ENCODE measurements at regions not wholly inside any gene's neighbourhood (a gene's known extent, or its start where the extent isn't known, plus 50 kb on each side); places are given as distances from the start of the nearest gene placed in this dataset.

DNA sequence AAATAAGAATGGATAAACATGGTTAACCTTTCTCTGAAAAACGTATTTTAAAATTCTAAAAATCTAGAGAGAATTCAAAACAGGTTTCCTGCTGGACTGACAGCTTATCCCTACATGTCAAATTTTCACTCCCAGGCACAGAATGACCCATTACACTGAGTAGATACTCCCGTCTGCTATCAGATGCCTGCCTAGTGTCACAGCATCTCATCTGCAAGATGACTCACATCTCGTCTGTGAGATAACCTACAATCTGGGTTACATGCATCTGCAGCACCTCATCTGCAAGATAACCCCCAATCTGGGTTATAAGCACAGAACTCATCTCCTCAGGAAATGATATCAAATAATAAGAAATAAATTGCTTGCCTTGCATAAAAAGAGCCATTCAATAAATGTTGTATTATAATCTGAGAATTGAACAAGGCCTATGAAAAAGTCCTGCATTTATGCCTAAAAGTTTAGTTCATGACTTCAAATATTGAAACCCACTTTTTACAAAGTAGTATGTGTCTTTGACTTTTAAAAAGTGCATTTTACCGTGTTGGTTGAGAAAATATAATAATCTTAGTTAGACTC lies 188.3 kb upstream of the THBS1 start:
- H2AFZ ChIP-seq (ENCODE audit: low read length), result no peak overlapping the region
- H3K27ac ChIP-seq (ENCODE audit: low read depth, low read length), result no peak overlapping the region
- no peak overlapping the region for H3K4me3 ChIP-seq (ENCODE audit: insufficient read depth, low read length)
- TF ChIP-seq, protein P1, sequence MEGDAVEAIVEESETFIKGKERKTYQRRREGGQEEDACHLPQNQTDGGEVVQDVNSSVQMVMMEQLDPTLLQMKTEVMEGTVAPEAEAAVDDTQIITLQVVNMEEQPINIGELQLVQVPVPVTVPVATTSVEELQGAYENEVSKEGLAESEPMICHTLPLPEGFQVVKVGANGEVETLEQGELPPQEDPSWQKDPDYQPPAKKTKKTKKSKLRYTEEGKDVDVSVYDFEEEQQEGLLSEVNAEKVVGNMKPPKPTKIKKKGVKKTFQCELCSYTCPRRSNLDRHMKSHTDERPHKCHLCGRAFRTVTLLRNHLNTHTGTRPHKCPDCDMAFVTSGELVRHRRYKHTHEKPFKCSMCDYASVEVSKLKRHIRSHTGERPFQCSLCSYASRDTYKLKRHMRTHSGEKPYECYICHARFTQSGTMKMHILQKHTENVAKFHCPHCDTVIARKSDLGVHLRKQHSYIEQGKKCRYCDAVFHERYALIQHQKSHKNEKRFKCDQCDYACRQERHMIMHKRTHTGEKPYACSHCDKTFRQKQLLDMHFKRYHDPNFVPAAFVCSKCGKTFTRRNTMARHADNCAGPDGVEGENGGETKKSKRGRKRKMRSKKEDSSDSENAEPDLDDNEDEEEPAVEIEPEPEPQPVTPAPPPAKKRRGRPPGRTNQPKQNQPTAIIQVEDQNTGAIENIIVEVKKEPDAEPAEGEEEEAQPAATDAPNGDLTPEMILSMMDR (IDR thresholded peaks at IDR 0.05; ENCODE audit: extremely low read depth, low read depth, low read length), result no peak
- no peaks in the 10 kb centered on the region for H3K36me3 ChIP-seq (ENCODE audit: insufficient read depth, low read length)
- DNase-seq (ENCODE audit: insufficient read length, low spot score, missing footprints), result peak; percentile 50
- H3K27me3 ChIP-seq (ENCODE audit: insufficient read depth, low read length), result no peaks in the 10 kb centered on the region
- peaks cover 6% of the 10 kb centered on the region for H3K4me1 ChIP-seq (ENCODE audit: insufficient read depth, low read length)
- no peaks in the 10 kb centered on the region for H3K79me2 ChIP-seq (ENCODE audit: insufficient read depth, low read length)
- no peak overlapping the region for H3K4me2 ChIP-seq (ENCODE audit: insufficient read depth, low read length)
- H4K20me1 ChIP-seq (ENCODE audit: insufficient read depth, low read length), result no peaks in the 10 kb centered on the region
- H3K9me3 ChIP-seq (ENCODE audit: low read depth, low read length), result no peaks in the 10 kb centered on the region

DNA sequence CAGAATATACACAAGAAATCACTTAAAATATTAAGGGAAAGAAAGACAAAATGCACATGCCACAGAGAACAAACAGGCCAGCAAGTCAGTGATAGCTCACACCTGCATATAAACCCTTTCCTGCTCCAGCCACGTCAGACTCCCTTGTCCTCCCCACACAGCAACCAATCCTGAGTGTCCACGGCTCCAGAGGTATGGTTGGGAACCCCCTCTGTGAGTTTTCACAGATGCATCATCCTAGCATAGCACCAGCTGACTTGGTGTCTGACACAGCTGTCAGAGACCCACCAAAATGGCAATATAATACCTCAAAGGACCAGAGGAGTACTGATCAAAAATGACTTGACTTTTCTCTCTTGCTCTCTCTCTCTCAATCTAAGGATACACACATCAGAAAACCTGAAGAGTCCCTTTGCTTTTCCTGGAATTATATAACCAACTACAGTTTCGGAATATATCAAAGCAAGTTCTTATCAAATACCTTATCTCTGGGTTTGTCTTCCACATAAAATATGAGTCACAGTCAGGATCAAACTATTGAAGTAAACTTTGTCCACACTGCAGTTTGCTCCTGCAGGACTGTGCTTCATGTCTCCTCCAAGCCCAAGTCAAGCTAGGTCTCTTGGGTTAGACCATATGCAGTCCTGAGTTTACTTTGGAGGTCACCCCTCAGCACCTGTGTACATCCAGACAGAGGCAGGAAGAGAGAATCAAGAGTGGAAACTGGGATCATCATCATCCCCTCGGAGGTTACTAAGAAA lies 187.1 kb upstream of the THBS1 start:
- Histone ChIP-seq H3K9me3 (ENCODE audit: low read depth, low read length) (no peaks in the 10 kb centered on the region), H3K4me2 (ENCODE audit: insufficient read depth, low read length) (no peak overlapping the region), H3K27me3 (ENCODE audit: insufficient read depth, low read length) (no peaks in the 10 kb centered on the region), H3K4me3 (ENCODE audit: insufficient read depth, low read length) (no peak overlapping the region), H3K27ac (ENCODE audit: low read depth, low read length) (no peak overlapping the region), H3K36me3 (ENCODE audit: insufficient read depth, low read length) (no peaks in the 10 kb centered on the region), H3K79me2 (ENCODE audit: insufficient read depth, low read length) (no peaks in the 10 kb centered on the region), H4K20me1 (ENCODE audit: insufficient read depth, low read length) (no peaks in the 10 kb centered on the region), H2AFZ (ENCODE audit: low read length) (no peak overlapping the region), H3K4me1 (ENCODE audit: insufficient read depth, low read length) (peaks cover 6% of the 10 kb centered on the region)
- DNase-seq (ENCODE audit: insufficient read length, low spot score, missing footprints), result no peak
- TF ChIP-seq, protein P1 (IDR thresholded peaks at IDR 0.05; ENCODE audit: extremely low read depth, low read depth, low read length), result no peak

DNA sequence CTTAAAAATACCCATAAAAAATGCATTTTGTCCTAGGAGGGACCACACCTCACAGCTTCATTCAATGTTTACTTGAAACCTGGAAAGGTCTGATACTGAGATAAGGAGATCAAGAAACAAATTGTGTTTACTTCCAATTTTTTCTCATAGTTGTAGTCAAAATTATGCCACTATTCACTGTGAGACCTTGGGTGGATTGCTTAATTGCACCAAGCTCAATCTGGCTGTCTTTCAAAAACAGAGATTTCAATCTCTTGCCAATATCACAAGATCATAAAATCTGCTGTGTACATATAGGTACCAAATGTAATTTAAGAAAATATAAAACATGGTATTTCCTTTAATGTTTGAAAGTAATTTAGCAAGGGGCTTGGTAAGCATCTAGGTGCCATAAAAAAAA lies 186.4 kb upstream of the THBS1 start:
- H4K20me1 ChIP-seq (ENCODE audit: insufficient read depth, low read length), result no peaks in the 10 kb centered on the region
- no peak overlapping the region for H3K4me2 ChIP-seq (ENCODE audit: insufficient read depth, low read length)
- TF ChIP-seq, protein P1 (IDR thresholded peaks at IDR 0.05; ENCODE audit: extremely low read depth, low read depth, low read length), result no peak
- H3K4me3 ChIP-seq (ENCODE audit: insufficient read depth, low read length), result no peak overlapping the region
- H3K79me2 ChIP-seq (ENCODE audit: insufficient read depth, low read length), result no peaks in the 10 kb centered on the region
- H3K27ac ChIP-seq (ENCODE audit: low read depth, low read length), result no peak overlapping the region
- DNase-seq (ENCODE audit: insufficient read length, low spot score, missing footprints), result no peak
- no peaks in the 10 kb centered on the region for H3K36me3 ChIP-seq (ENCODE audit: insufficient read depth, low read length)
- no peaks in the 10 kb centered on the region for H3K9me3 ChIP-seq (ENCODE audit: low read depth, low read length)
- H3K27me3 ChIP-seq (ENCODE audit: insufficient read depth, low read length), result no peaks in the 10 kb centered on the region
- H2AFZ ChIP-seq (ENCODE audit: low read length), result no peak overlapping the region
- H3K4me1 ChIP-seq (ENCODE audit: insufficient read depth, low read length), result peaks cover 6% of the 10 kb centered on the region

DNA sequence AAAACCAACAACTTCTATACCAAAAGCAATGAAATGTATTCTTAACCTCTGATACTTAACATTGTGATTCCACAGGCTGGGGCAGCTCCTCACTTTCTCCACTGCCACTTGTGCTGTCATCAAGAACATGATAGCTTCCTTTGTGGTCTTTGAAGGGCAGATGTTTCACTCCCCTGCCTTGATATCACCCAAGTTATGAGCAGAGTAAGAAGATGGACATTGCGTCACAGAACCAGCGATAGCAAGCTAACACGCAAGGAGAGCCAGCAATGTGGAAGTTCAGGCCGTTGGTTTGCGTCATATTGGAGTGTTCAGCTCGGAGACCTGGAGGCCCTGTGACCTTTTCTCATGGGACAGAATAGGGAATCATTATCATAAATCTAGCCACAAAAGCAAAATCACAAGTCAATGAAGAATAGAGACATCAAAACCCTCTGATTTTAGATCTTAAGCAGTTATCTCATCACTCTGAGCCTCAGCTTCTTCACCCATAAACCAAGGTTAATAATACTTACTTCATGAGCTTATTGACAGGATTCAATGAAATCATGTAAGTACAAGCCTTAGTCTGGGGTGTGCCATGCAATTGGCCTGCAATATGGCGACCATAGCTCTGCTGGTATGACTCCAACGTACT lies 183.8 kb upstream of the THBS1 start:
- no peaks in the 10 kb centered on the region for H3K27me3 ChIP-seq (ENCODE audit: insufficient read depth, low read length)
- H3K9me3 ChIP-seq (ENCODE audit: low read depth, low read length), result no peaks in the 10 kb centered on the region
- peaks cover 18% of the 10 kb centered on the region for H3K4me1 ChIP-seq (ENCODE audit: insufficient read depth, low read length)
- H3K4me2 ChIP-seq (ENCODE audit: insufficient read depth, low read length), result no peak overlapping the region
- H3K36me3 ChIP-seq (ENCODE audit: insufficient read depth, low read length), result no peaks in the 10 kb centered on the region
- no peak for DNase-seq (ENCODE audit: insufficient read length, low spot score, missing footprints)
- TF ChIP-seq, protein P1 (IDR thresholded peaks at IDR 0.05; ENCODE audit: extremely low read depth, low read depth, low read length), result no peak
- no peaks in the 10 kb centered on the region for H4K20me1 ChIP-seq (ENCODE audit: insufficient read depth, low read length)
- H2AFZ ChIP-seq (ENCODE audit: low read length), result no peak overlapping the region
- H3K79me2 ChIP-seq (ENCODE audit: insufficient read depth, low read length), result no peaks in the 10 kb centered on the region
- no peak overlapping the region for H3K4me3 ChIP-seq (ENCODE audit: insufficient read depth, low read length)
- H3K27ac ChIP-seq (ENCODE audit: low read depth, low read length), result no peak overlapping the region

All from osteoblast (primary cell).